RPMI7951 (cell line): ENCODE measurements at regions not wholly inside any gene's neighbourhood (a gene's known extent, or its start where the extent isn't known, plus 50 kb on each side); places are given as distances from the start of the nearest gene placed in this dataset.

Experiments used
- DNase-seq: peaks from one replicate; pipeline ENCODE4 v3.0.0-alpha.2; 2012; ENCODE audit warnings: low read depth

DNA sequence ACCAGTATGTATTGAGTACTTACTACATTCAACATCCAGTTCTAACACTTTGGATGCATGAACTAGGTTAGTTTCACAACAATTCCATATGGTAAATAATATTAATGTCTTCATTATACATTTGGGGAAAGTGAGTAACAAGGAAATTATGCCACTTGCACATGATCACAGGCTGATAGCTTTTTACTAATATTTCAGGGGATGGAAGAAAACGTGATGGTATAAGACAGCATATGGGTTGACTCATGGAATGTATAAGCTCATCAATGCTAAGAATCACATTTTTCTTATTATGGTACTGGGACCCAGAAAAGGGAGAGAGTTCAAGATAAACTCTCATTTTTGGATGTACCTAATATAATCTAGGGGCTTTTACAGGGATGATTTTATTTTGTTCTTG, 188.7 kb downstream of the MIAT start:
- no peak for DNase-seq

DNA sequence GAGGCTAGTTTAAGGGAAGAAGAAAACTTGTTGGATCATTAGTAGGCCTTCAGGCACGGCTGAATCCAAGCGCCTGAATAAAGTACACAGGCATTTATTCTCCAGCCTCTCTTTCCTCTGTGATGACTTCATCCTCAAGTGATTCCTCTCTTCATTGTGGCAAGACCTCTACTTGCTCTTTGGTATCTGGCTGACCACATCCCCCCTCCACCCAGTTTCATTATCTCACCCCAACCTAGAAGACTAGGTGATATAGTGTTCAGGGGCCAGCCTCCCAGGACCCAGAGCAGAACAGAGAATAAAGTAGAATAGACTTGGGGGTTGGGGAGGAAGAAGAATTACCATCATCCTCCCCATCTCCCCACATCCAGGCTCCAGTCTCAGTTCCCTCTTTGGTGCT, 189.3 kb downstream of the MIAT start:
- peak; percentile 70 for DNase-seq

DNA sequence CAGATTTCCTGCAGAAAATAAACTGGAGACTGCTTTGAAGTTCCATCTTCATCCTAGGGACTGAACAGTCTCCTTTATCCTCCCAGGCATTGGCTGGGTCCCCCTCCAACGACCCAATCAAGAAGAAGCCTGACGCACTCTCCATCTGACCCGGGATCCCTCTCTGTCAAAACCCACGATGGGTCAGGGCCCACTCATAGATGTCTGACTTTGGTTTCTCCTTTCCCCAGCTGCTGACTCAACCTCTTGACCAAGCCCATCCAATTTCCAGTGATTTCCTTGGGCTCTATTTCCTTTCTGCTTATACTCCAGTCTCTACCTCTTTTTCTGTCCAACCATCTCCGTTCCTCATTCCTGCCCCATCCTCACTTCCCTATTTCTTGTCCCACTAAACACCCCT, 189.7 kb downstream of the MIAT start:
- DNase-seq = peak; percentile 56

- no peak for DNase-seq
Observed at GRCh38 chr22:26847816-26848215, 190.4 kb downstream of the MIAT start.

GRCh38 chr22:26848244-26848920, 191.0 kb downstream of the MIAT start:
- peak; percentile 80 for DNase-seq

DNA sequence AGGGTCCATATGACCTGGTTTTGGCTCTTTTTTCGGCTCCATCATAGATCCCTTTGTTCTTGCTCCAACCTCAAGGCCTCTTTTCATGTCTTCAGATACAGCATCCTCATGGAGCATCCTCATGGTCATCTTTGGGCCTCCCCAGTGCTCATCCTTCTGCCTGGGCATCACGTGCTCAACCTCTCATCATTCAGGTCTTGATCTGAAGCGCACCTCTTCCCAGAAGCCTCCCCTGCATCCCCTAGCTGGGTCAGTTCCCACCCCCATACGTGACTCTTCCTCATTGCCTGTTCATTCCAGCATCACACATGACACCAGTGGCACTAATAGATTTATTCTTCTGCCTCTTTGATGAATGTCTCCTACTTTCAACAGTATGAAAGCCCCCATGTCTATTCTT, 192.2 kb downstream of the MIAT start:
- no peak for DNase-seq

DNA sequence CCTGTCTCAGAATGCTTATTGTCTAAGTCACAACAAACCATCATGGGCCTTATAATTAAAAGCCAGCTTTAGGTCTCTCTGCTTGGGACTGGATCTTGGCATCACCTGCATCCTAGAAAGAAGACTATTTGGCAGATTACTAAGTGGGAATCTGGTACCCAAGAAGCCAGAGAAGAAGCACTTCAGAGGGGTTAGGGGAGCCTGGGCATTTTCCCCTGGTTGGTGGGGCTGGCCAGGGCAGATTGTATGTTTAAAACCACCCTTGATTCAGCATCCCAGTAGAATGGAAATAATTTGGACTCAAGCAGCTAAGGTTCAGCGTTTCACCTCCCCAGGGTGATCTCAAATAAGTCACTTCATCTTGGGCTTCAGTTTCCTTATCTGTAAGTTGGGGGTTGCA, 193.7 kb downstream of the MIAT start:
- no peak for DNase-seq

DNA sequence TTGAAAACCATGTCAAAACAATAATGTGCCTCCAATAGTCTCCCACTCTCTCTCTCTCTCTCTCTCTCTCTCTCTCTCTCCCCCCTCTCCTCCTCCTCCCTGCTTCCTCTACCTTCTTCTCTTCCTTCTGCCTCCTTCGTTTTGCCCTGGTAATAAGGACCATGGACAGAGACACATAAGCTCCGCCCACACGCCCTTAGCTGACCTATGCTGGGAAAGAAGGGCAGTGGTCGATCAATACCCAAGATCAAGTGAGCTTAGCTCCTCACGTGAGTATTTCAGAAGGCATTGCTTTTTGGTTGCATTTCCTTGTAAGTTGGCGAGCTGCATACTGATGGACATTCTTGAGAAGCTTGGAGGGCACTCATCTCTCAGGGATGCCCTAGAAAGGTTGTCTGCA, 194.8 kb downstream of the MIAT start:
- no peak for DNase-seq

DNA sequence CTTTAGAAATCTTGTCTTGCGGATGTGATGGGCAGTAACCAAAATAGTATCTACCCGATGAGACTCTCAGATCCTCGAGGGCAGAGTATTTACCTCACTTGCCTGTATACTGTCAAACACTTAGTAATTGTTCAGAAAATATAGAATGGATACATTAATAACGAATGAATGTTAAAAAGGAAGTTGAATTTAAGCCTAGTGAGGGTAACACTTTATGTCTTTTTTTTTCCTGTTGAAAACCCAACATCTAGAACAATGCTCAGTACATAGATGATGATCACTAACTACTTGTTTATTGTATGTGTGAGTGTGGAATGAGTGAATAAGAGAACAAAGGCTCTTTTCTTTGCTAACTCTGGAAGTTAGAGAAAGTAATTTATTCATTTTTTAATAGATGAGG, 195.7 kb downstream of the MIAT start:
- DNase-seq = no peak

DNA sequence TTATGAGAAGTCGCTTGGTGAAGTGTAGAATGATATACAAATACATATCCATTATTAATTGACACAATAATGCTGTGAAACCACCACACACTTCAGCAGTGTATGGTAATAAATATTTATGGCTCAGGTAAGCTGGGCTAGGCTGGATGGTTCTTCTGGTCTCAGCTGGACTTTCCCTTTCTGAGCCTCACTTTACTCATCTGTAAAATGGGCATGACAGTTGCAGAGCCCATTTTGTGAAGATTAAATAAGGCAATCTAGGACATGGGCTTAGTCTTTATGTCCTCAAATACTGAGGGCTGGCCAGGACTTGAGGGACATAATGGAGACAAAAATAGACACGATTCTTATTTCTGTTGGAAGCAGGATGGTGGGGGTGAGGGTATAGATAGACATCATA, 196.1 kb downstream of the MIAT start:
- no peak for DNase-seq

DNA sequence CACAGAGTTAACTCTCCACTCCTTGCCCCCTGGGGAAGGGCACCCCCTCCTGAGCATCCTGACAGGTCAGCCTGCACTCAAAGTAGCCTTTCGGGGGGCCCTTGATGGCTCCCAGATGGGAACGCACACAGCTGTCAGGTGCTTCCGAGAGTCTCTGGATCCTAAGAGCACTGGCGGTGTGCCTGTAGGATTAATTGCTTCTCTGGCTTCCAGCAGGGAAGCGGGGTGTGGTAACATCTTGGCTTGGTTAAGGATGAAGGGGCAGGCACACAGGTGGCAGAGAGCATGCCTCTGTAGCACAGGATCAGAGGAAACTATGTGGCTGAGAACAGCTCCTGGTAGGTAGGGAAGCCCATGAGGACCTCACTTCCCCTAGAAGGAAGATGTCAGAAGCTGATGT, 199.8 kb downstream of the MIAT start:
- no peak for DNase-seq

DNA sequence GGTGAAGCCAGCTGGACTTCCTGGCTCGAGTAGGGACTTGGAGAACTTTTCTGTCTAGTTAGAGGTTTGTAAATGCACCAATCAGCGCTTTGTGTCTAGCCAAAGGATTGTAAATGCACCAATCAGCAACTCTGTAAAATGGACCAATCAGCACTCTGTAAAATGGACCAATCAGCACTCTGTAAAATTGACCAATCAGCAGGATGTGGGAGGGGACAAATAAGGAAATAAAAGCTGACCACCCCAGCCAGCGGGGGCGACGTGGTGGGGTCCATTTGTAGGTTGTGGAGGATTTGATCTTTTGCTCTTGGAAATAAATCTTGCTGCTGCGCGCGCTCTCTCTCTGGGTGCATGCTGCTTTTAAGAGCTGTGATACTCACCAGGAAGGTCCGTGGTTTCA, 202.9 kb downstream of the MIAT start:
- DNase-seq = no peak

DNA sequence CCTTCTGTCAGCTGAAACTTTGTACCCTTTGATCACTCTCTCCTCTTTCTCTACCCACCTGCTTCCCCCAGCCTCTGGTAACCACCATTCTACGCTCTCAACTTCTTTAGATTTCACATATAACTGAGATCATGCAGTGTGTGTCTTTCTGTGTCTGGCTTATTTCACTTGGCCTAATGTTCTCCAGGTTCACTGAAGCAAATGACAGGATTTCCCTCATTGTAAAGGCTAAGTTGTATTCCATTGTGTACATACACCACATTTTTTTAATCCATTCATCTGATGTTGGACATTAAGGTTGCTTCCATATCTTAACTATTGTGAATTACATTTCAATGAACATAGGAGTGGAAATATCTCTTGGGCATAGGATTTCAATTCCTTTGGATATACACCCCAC, 207.6 kb downstream of the MIAT start:
- no peak for DNase-seq

GRCh38 chr22:26883393-26883792, 226.0 kb downstream of the MIAT start:
- no peak for DNase-seq

DNA sequence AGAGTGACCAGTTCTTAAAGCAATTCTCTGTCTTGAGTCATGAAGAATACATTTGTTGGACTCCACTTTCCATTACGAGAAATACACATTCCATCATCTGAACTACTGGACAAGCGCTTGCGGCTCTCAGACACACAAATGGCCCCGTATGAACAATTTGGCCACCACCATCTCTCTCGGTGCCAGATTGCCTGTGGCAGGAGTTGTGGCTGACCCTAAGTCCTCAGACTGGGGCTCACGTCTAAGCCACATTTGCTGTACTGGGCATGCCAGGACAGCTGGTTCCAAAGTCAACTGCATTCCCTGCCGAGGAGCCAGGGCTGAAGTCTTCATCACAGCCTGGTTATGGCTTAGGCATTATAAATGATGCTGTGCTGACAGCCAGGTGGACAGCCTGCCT, 227.5 kb downstream of the MIAT start:
- peak; percentile 98 for DNase-seq

DNA sequence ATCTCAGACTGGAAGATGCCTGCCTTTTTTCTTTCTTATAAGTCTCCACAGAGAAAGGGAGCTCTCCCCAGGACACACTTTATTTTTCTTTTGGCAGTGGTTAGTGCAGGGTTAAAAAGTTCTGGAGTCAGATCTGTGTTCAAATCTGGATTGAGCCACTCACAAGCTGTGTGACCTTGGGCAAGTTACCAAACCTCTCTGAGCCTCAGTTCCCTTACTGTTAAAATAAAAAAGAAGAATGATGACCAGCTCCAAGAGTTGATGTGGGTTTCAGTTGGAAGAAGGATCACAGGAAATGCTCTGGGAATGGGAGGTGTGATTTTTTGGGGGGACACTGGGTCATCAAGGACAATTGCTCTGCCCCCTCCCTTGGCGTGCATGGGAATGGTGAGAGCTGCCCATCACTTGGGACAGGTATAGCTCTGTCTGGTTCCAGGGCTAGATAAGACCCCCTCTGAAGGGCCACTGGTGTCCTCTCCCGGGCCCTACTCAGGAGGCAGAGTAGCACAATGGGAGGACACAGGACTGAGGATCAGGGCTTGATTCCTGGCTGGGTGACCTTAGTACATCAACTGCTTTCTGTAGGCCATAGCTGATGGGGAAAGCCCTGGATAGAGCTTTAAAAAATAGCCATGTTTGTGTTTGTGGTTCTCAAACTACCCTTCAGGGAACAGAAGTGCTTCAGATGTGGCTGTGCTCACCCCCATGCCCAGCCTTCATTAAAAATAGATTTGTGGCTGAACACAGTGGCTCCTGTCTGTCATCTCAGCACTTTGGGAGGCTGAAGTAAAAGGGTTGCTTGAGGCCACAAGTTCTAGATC, 228.3 kb downstream of the MIAT start:
- peak; percentile 74 for DNase-seq

- peak; percentile 97 for DNase-seq
Observed at GRCh38 chr22:26887456-26887855, 230.1 kb downstream of the MIAT start.

- DNase-seq = no peak
Observed at GRCh38 chr22:26887916-26888315, 230.5 kb downstream of the MIAT start.

DNA sequence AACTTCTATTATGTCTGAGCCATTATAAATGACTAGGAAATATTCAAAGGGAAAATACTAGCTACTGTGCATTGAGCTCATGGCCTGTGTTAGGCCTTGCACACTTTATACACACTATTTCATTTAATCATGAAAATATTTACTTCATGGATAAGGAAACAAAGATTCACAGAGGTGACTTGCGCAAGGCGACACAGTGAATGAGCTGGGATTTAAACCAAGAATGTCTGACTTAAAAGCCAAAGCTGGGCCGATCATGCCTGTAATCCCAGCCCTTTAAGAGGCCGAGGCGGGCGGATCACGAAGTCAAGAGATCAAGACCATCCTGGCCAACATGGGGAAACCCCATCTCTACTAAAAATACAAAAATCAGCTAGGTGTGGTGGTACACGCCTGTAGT, 231.5 kb downstream of the MIAT start:
- DNase-seq = no peak

GRCh38 chr22:26889802-26890201, 232.4 kb downstream of the MIAT start:
- DNase-seq = no peak

DNA sequence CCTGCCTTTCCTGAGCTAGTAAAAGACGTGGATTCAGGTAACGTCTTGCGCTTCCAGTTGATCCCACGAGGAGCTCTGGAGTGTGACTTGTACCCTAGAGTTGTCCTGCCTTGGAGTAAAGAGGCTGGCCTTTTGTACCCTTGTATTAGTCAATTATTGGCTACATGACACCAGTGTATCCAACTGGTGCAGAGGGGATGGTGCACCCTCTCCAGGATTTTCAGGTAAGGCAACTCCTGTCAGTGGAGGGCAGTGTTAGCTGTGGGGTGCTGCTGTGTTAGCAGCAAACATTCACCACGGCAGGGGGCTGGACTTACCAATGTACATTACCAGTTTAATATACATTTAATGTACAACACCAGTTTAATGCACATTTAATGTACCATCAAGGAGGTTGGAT, 233.5 kb downstream of the MIAT start:
- no peak for DNase-seq

DNA sequence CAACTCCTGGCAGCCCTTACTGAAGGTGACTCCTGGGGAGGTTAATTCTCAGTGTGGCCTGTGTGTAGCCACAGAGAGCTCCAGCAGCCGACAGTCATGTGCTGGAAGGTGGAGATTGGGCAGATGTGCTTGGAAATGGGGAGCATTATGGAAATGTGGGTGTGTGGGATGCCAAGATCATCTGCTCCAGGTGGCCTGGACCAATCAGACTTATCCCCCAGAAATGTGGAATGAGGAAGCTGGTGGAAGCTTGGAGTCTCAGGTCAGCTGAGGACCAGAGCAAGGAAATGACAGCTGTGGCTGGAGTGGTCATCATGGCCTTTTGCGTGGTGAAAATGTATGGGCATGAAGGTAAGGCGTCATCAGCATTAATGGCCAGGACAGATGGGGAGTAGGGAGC, 234.0 kb downstream of the MIAT start:
- DNase-seq = peak; percentile 64

DNA sequence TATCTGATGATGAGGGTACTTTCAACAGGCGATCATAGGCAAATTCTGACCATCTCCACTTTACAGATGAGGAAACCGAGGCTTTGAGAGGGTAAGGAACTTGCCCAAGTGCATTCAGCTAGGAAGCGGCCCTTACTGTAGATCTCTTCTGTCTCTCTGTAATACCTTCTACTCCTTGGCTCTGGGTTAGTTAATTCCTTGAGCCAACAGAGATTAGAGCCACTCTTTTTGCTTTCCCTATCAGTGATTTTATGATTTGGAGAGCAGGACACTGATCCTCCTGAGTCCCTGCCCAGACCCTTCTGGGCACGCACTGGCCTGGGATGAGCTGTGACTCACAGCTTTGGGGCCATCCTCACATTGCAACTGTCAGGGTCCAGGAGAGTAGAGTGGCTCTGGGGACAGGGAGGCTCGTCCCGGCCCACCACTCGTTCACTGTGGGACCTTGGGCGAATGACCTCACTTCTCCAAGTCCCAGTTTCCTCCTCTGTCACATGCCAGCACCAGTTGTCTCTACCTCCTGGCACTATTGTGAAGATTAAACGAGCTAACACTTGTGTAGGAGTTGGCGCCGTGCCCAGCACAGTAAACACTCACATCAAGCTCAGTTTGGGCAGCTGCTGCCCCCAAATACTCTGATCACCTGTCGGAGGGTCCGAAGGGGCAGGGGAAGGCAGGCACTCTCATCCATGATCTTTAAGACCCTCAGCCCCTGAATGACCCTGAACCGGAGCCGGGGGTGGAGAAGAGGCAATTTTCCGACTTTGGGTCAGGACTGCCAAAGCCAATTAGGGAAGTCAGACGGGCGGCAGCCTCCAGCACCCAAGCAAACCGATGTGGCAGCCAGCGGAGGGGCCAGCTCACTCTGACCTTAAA, 235.0 kb downstream of the MIAT start:
- DNase-seq = peak; percentile 73
